PC-3 (cell line): ENCODE measurements at regions not wholly inside any gene's neighbourhood (a gene's known extent, or its start where the extent isn't known, plus 50 kb on each side); places are given as distances from the start of the nearest gene placed in this dataset.

Source experiments
- CTCF ChIP-seq: fragments of 300-600 bp; sonication (generic); conservative IDR thresholded peaks from 2 replicates; pipeline ENCODE4 v1.5.1; 2017; ENCODE audit warnings: antibody characterized with exemption, low read depth, mild to moderate bottlenecking, low read length
- EZH2phosphoT487 ChIP-seq: fragments of 300-600 bp; sonication (generic); IDR thresholded peaks from 2 replicates; pipeline ENCODE4 v1.6.1; 2018; ENCODE audit warnings: mild to moderate bottlenecking, antibody characterized with exemption, low read length, borderline replicate concordance

GRCh38 chr22:26903030-26903856 is 245.9 kb downstream of the MIAT start:
- TF ChIP-seq CTCF, result no peak
- TF ChIP-seq EZH2phosphoT487, result no peak
